Rectal smooth muscle tissue (tissue), 1 donor: ENCODE measurements at regions not wholly inside any gene's neighbourhood (a gene's known extent, or its start where the extent isn't known, plus 50 kb on each side); places are given as distances from the start of the nearest gene placed in this dataset.

ENCODE experiments used
- H3K27ac ChIP-seq: one replicate; pipeline ENCODE4 v1.7.0; 2013; ENCODE audit warnings: low read depth, low read length, inconsistent platforms
- H3K27me3 ChIP-seq: one replicate; pipeline ENCODE4 v1.7.0; 2013; ENCODE audit warnings: low read length; ENCODE audit not compliant: control insufficient read depth, insufficient read depth
- H3K36me3 ChIP-seq: one replicate; pipeline ENCODE4 v1.7.0; 2013; ENCODE audit warnings: low read length; ENCODE audit not compliant: control insufficient read depth, insufficient read depth
- H3K4me1 ChIP-seq: one replicate; pipeline ENCODE4 v1.7.0; 2013; ENCODE audit warnings: low read length; ENCODE audit not compliant: control insufficient read depth, insufficient read depth
- H3K4me3 ChIP-seq: one replicate; pipeline ENCODE4 v1.7.0; 2013; ENCODE audit warnings: low read length
- H3K9ac ChIP-seq: one replicate; pipeline ENCODE4 v1.7.0; 2013; ENCODE audit warnings: low read length

GRCh38 chr15:95261968-95262367 is 1030.6 kb downstream of the MCTP2 start:
- H3K27me3 ChIP-seq: no peaks in the 10 kb centered on the region
- H3K36me3 ChIP-seq: no peaks in the 10 kb centered on the region
- no peak overlapping the region for H3K27ac ChIP-seq
- H3K9ac ChIP-seq: no peak overlapping the region
- H3K4me3 ChIP-seq: no peak overlapping the region
- peaks cover 8% of the 10 kb centered on the region for H3K4me1 ChIP-seq

- H3K9ac ChIP-seq: no peak overlapping the region
- no peaks in the 10 kb centered on the region for H3K36me3 ChIP-seq
- H3K4me1 ChIP-seq: peaks cover 11% of the 10 kb centered on the region
- H3K27ac ChIP-seq: no peak overlapping the region
- no peaks in the 10 kb centered on the region for H3K27me3 ChIP-seq
- H3K4me3 ChIP-seq: no peak overlapping the region
Measured at GRCh38 chr15:95262866-95263564, 1031.7 kb downstream of the MCTP2 start.

- H3K27me3 ChIP-seq: no peaks in the 10 kb centered on the region
- no peak overlapping the region for H3K9ac ChIP-seq
- peaks cover 11% of the 10 kb centered on the region for H3K4me1 ChIP-seq
- H3K27ac ChIP-seq: no peak overlapping the region
- H3K4me3 ChIP-seq: no peak overlapping the region
- H3K36me3 ChIP-seq: no peaks in the 10 kb centered on the region
Measured at GRCh38 chr15:95263751-95264150, 1032.4 kb downstream of the MCTP2 start.

- Histone ChIP-seq H3K27me3 (no peaks in the 10 kb centered on the region), H3K27ac (no peak overlapping the region), H3K36me3 (no peaks in the 10 kb centered on the region), H3K9ac (no peak overlapping the region), H3K4me3 (no peak overlapping the region), H3K4me1 (peaks cover 10% of the 10 kb centered on the region)
Measured at GRCh38 chr15:95265419-95265997, 1034.1 kb downstream of the MCTP2 start.

GRCh38 chr15:95266451-95267061 is 1035.2 kb downstream of the MCTP2 start:
- no peak overlapping the region for H3K9ac ChIP-seq
- H3K4me3 ChIP-seq: no peak overlapping the region
- no peaks in the 10 kb centered on the region for H3K36me3 ChIP-seq
- no peak overlapping the region for H3K27ac ChIP-seq
- H3K4me1 ChIP-seq: peaks cover 10% of the 10 kb centered on the region
- H3K27me3 ChIP-seq: no peaks in the 10 kb centered on the region

- Histone ChIP-seq H3K36me3 (no peaks in the 10 kb centered on the region), H3K4me3 (no peak overlapping the region), H3K4me1 (peaks cover 10% of the 10 kb centered on the region), H3K9ac (no peak overlapping the region), H3K27ac (no peak overlapping the region), H3K27me3 (no peaks in the 10 kb centered on the region)
Measured at GRCh38 chr15:95267481-95267880, 1036.1 kb downstream of the MCTP2 start.

- Histone ChIP-seq H3K27me3 (no peaks in the 10 kb centered on the region), H3K4me3 (no peak overlapping the region), H3K27ac (no peak overlapping the region)
Measured at GRCh38 chr15:95269242-95270183, 1038.2 kb downstream of the MCTP2 start.

GRCh38 chr15:95274101-95274500 is 1042.7 kb downstream of the MCTP2 start:
- no peaks in the 10 kb centered on the region for H3K36me3 ChIP-seq
- H3K27ac ChIP-seq: no peak overlapping the region
- H3K27me3 ChIP-seq: no peaks in the 10 kb centered on the region
- no peak overlapping the region for H3K9ac ChIP-seq
- H3K4me1 ChIP-seq: peaks cover 12% of the 10 kb centered on the region
- H3K4me3 ChIP-seq: no peak overlapping the region

More at GRCh38 chr15:95269242-95270183, 1038.2 kb downstream of the MCTP2 start:
- Histone ChIP-seq H3K4me1 (peaks cover 10% of the 10 kb centered on the region), H3K9ac (no peak overlapping the region), H3K36me3 (no peaks in the 10 kb centered on the region)

GRCh38 chr15:95277266-95277665 is 1045.9 kb downstream of the MCTP2 start:
- Histone ChIP-seq H3K27me3 (no peaks in the 10 kb centered on the region), H3K9ac (no peak overlapping the region), H3K4me1 (peaks cover 6% of the 10 kb centered on the region), H3K4me3 (no peak overlapping the region), H3K36me3 (no peaks in the 10 kb centered on the region), H3K27ac (peak overlapping the region; percentile 49)

GRCh38 chr15:95278532-95279245 is 1047.3 kb downstream of the MCTP2 start:
- H3K4me1 ChIP-seq: peaks cover 6% of the 10 kb centered on the region
- H3K27ac ChIP-seq: peak overlapping the region; percentile 46
- no peaks in the 10 kb centered on the region for H3K36me3 ChIP-seq
- no peaks in the 10 kb centered on the region for H3K27me3 ChIP-seq
- H3K9ac ChIP-seq: no peak overlapping the region
- H3K4me3 ChIP-seq: no peak overlapping the region

- Histone ChIP-seq H3K9ac (no peak overlapping the region), H3K27ac (no peak overlapping the region), H3K36me3 (no peaks in the 10 kb centered on the region), H3K4me3 (no peak overlapping the region), H3K4me1 (peaks cover 6% of the 10 kb centered on the region), H3K27me3 (no peaks in the 10 kb centered on the region)
Measured at GRCh38 chr15:95279277-95280019, 1048.1 kb downstream of the MCTP2 start.
